Muscle of leg (tissue), 3 donors: ENCODE measurements at regions not wholly inside any gene's neighbourhood (a gene's known extent, or its start where the extent isn't known, plus 50 kb on each side); places are given as distances from the start of the nearest gene placed in this dataset.
A peak's percentile ranks its signal among the peaks of the same experiment; 100 is the strongest.

Experiments used
- DNase-seq: peaks from one replicate; pipeline ENCODE4 v3.0.0; 2013
- H3K27ac ChIP-seq: one replicate; pipeline ENCODE4 v1.5.1; 2013; ENCODE audit warnings: mild to moderate bottlenecking, low read length, control low read depth
- H3K27me3 ChIP-seq: one replicate; pipeline ENCODE4 v1.6.1; 2013; ENCODE audit warnings: low read length; ENCODE audit not compliant: control insufficient read depth, insufficient read depth
- H3K36me3 ChIP-seq: one replicate; pipeline ENCODE4 v1.6.1; 2013; ENCODE audit warnings: low read length; ENCODE audit not compliant: control insufficient read depth, insufficient read depth
- H3K4me1 ChIP-seq: one replicate; pipeline ENCODE4 v1.6.1; 2013; ENCODE audit warnings: low read length; ENCODE audit not compliant: control insufficient read depth, insufficient read depth
- H3K4me3 ChIP-seq: one replicate; pipeline ENCODE4 v1.5.1; 2013; ENCODE audit warnings: low read length, control low read depth
- H3K9me3 ChIP-seq: replicated peaks from 2 replicates; pipeline ENCODE4 v1.6.1; 2013; ENCODE audit warnings: low read depth, low read length; ENCODE audit not compliant: control insufficient read depth
- WGBS: methylation state at CpG from one replicate; pipeline ENCODE4 v1.1.5; 2013; ENCODE audit warnings: missing lambda C conversion rate; ENCODE audit not compliant: insufficient coverage; 5-methylcytosine and 5-hydroxymethylcytosine counted together

GRCh38 chr3:43155464-43156121 is 49.7 kb upstream of the POMGNT2 start:
- Histone ChIP-seq H3K27ac (peak overlapping the region; percentile 35), H3K36me3 (no peaks in the 10 kb centered on the region), H3K27me3 (no peaks in the 10 kb centered on the region), H3K9me3 (no peaks in the 10 kb centered on the region), H3K4me3 (no peak overlapping the region), H3K4me1 (peaks cover 39% of the 10 kb centered on the region)
- 41% methylated on average over 3 of the region's 11 CpGs for WGBS
- DNase-seq, result peak; percentile 82
